NCI-H2171 treated with DMSO at 0.1 percent for 48 hours (cell line): ENCODE measurements at regions not wholly inside any gene's neighbourhood (a gene's known extent, or its start where the extent isn't known, plus 50 kb on each side); places are given as distances from the start of the nearest gene placed in this dataset.

Experiments used
- DNase-seq: peaks from one replicate; lab custom pipeline; 2025; lab: John Stamatoyannopoulos, UW

- DNase-seq: no peak
These were observed 175.4 kb upstream of the PREP start for GRCh38 chr6:105578179-105578707.

- no peak for DNase-seq
These were observed 170.7 kb upstream of the PREP start for GRCh38 chr6:105573556-105573955.

GRCh38 chr6:105573138-105573537, 170.3 kb upstream of the PREP start:
- DNase-seq: no peak

GRCh38 chr6:105570416-105570815, 167.5 kb upstream of the PREP start:
- no peak for DNase-seq

- DNase-seq: no peak
These were observed 166.8 kb upstream of the PREP start for GRCh38 chr6:105569706-105570105.

GRCh38 chr6:105568751-105569150, 165.9 kb upstream of the PREP start:
- no peak for DNase-seq

- DNase-seq: no peak
These were observed 165.3 kb upstream of the PREP start for GRCh38 chr6:105568142-105568541.

GRCh38 chr6:105567140-105567539, 164.3 kb upstream of the PREP start:
- DNase-seq: no peak

GRCh38 chr6:105566503-105566902, 163.6 kb upstream of the PREP start:
- DNase-seq: no peak

GRCh38 chr6:105564121-105564902, 161.4 kb upstream of the PREP start:
- DNase-seq: no peak

GRCh38 chr6:105562027-105562426, 159.1 kb upstream of the PREP start:
- no peak for DNase-seq

- no peak for DNase-seq
These were observed 158.6 kb upstream of the PREP start for GRCh38 chr6:105561486-105561885.

GRCh38 chr6:105560611-105561066, 157.8 kb upstream of the PREP start:
- no peak for DNase-seq

GRCh38 chr6:105557291-105557690, 154.4 kb upstream of the PREP start:
- DNase-seq: no peak

- DNase-seq: no peak
These were observed 150.3 kb upstream of the PREP start for GRCh38 chr6:105553171-105553570.

GRCh38 chr6:105550955-105551620, 148.2 kb upstream of the PREP start:
- DNase-seq: no peak

GRCh38 chr6:105546754-105547153, 143.9 kb upstream of the PREP start:
- DNase-seq: no peak

- no peak for DNase-seq
These were observed 143.3 kb upstream of the PREP start for GRCh38 chr6:105545947-105546731.

GRCh38 chr6:105545228-105545920, 142.5 kb upstream of the PREP start:
- no peak for DNase-seq

GRCh38 chr6:105539911-105540310, 137.0 kb upstream of the PREP start:
- DNase-seq: no peak

- DNase-seq: no peak
These were observed 135.2 kb upstream of the PREP start for GRCh38 chr6:105537981-105538578.
